ENCODE measurements at regions not wholly inside any gene's neighbourhood (a gene's known extent, or its start where the extent isn't known, plus 50 kb on each side); places are given as distances from the start of the nearest gene placed in this dataset.

DNA sequence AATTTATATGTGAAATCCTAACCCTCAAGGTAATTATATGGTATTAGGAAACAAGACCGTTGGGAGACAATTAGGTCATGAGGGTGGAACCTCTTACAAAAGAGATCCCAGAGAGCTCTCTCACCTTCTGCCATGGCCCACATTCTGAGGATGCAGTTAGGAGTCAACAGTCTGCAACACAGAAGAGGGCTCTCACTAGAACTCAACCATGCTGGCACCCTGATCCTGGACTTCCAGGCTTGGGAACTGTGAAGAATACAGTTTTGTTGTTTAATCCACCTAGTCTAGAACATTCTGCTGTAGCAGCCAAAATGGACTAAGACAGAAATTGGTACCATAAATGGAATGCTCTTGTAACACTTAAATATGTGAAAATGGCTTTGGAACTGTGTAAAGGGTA, 278.8 kb upstream of the GALNTL6 start:
- H3K27me3 ChIP-seq (ENCODE audit: insufficient read depth, low read length), result no peaks in the 10 kb centered on the region
- ATAC-seq, result no peak
- no peaks in the 10 kb centered on the region for H3K9me3 ChIP-seq (ENCODE audit: control insufficient read depth in 1 of 2, insufficient read depth in 1 of 2, low read depth in 1 of 2, low read length in 2 of 2)
- no peak for DNase-seq (ENCODE audit: low read depth, low spot score)
- no TSS peak for BruUV-seq (replicated peaks)
- no peaks in the 10 kb centered on the region for H3K79me2 ChIP-seq (ENCODE audit: insufficient read depth, low read length)
- ChIA-PET POLR2A (no interaction called here), CTCF (no interaction called here), RAD21 (ENCODE audit: low non-redundant PET in 1 of 2, low total read pairs in 2 of 2, uncharacterized antibody in 2 of 2, unreplicated experiment in 2 of 2) (no interaction called here)
- H3K4me3 ChIP-seq (replicated peaks in 1 of 2; ENCODE audit: low read depth in 1 of 2, low read length in 2 of 2), result no peak overlapping the region
- H3K9ac ChIP-seq (ENCODE audit: low read length), result no peak overlapping the region
- no peaks in the 10 kb centered on the region for H3K36me3 ChIP-seq (ENCODE audit: control insufficient read depth in 1 of 2, insufficient read depth in 2 of 2, low read length in 2 of 2)
- no peaks in the 10 kb centered on the region for H4K20me1 ChIP-seq (ENCODE audit: insufficient read depth)
- no peak overlapping the region for H3K4me2 ChIP-seq (ENCODE audit: low read length)
- intact Hi-C loops (cut with micrococcal nuclease), result no loop called here
- no peaks in the 10 kb centered on the region for H3K9me2 ChIP-seq (ENCODE audit: insufficient read depth)
- TF ChIP-seq ZNF274 (IDR thresholded peaks at IDR 0.05; ENCODE audit: low read depth, low read length), result no peak
- TF ChIP-seq CBX3 (IDR thresholded peaks at IDR 0.05; ENCODE audit: low read depth), result no peak
- no peak for TF ChIP-seq SP1 (IDR thresholded peaks at IDR 0.05; ENCODE audit: low read depth)
- TF ChIP-seq, protein P1, sequence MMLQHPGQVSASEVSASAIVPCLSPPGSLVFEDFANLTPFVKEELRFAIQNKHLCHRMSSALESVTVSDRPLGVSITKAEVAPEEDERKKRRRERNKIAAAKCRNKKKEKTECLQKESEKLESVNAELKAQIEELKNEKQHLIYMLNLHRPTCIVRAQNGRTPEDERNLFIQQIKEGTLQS (IDR thresholded peaks at IDR 0.05), result no peak
- TF ChIP-seq POLR2A (IDR thresholded peaks at IDR 0.05; ENCODE audit: borderline replicate concordance, extremely low read depth, insufficient read depth, insufficient read length), result no peak
- no peak for TF ChIP-seq FOSL1 (IDR thresholded peaks at IDR 0.05; ENCODE audit: low read depth)
- TF ChIP-seq JUND (IDR thresholded peaks at IDR 0.05), result no peak
- TF ChIP-seq, protein P2, sequence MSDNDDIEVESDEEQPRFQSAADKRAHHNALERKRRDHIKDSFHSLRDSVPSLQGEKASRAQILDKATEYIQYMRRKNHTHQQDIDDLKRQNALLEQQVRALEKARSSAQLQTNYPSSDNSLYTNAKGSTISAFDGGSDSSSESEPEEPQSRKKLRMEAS (IDR thresholded peaks at IDR 0.05), result no peak
- TF ChIP-seq TCF7L2 (IDR thresholded peaks at IDR 0.05; ENCODE audit: borderline replicate concordance, extremely low read depth, insufficient read depth, insufficient read length), result no peak
- TF ChIP-seq, protein P3, sequence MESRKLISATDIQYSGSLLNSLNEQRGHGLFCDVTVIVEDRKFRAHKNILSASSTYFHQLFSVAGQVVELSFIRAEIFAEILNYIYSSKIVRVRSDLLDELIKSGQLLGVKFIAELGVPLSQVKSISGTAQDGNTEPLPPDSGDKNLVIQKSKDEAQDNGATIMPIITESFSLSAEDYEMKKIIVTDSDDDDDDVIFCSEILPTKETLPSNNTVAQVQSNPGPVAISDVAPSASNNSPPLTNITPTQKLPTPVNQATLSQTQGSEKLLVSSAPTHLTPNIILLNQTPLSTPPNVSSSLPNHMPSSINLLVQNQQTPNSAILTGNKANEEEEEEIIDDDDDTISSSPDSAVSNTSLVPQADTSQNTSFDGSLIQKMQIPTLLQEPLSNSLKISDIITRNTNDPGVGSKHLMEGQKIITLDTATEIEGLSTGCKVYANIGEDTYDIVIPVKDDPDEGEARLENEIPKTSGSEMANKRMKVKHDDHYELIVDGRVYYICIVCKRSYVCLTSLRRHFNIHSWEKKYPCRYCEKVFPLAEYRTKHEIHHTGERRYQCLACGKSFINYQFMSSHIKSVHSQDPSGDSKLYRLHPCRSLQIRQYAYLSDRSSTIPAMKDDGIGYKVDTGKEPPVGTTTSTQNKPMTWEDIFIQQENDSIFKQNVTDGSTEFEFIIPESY (IDR thresholded peaks at IDR 0.05; ENCODE audit: extremely low read depth, insufficient replicate concordance, low read length), result no peak
- no peak for TF ChIP-seq YY1 (IDR thresholded peaks at IDR 0.05; ENCODE audit: extremely low read depth, insufficient replicate concordance, low read depth, low read length)
- no peak for TF ChIP-seq ELF1 (IDR thresholded peaks at IDR 0.05; ENCODE audit: borderline replicate concordance, low read depth)
- TF ChIP-seq SIN3A (IDR thresholded peaks at IDR 0.05; ENCODE audit: low read depth), result no peak
- H2AFZ ChIP-seq (ENCODE audit: low read depth, low read length, poor library complexity, severe bottlenecking), result no peak overlapping the region
- no peaks in the 10 kb centered on the region for H3K4me1 ChIP-seq (ENCODE audit: control insufficient read depth in 1 of 2, insufficient read depth in 2 of 2, low read length in 2 of 2)
- H3K27ac ChIP-seq (ENCODE audit: low read depth, low read length), result no peak overlapping the region
